ENCODE measurements at regions not wholly inside any gene's neighbourhood (a gene's known extent, or its start where the extent isn't known, plus 50 kb on each side); places are given as distances from the start of the nearest gene placed in this dataset.
A peak's percentile ranks its signal among the peaks of the same experiment; 100 is the strongest.

DNA sequence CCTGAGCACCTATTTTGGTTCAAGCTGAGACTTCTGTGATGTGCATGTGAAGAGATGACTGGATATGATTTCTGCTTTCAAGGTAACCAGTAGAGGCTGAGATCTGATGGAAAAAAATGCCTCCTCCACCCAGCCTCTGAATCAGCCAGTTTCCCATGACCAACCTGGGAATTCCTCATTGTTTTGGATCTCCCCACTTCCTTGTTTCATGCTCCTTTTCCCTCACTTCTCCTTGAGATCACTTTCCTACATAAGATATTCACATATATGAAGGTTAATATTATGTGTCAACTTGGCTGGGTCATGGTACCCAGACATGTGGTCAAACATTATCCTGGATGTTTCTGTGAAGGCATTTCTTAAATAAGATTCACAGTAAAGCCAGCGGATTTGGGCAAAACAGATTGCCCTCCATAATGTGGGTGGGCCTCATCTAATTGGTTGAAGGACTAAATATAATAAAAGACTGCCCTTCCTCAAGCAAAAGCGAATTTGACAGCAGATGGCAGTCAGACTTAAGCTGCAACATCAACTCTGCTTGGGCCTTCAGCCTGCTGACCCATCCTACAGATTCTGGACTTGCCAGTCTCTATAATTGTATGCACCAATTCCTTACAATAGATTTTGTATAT lies 379.4 kb downstream of the TNS1 start:
- DNase-seq (no peak), ATAC-seq (no peak)

GRCh38 chr2:217622205-217623060 lies 380.4 kb downstream of the TNS1 start:
- DNase-seq: no peak
- ATAC-seq: no peak

DNA sequence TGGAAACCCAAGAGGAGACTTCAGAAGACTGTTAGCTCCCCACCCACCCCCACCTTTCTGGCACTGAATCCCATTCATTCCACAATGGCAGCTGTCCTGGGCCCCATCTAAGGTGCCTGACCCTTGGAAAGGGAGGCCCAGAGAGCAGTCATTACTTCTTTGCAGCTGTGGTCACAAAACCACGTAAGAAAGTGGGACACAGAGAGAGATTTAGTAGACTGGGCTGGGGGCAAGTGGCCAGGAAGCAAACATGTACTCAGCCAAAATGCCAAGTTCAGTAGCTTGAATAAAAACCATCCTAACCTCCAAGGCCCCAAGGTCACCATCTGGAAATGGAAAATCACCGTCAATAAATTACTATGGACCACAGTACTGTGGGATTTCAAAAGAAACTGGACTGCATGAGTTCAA lies 381.4 kb downstream of the TNS1 start:
- ATAC-seq (no peak), DNase-seq (no peak)

GRCh38 chr2:217618744-217619143 lies 384.1 kb downstream of the TNS1 start:
- ATAC-seq: no peak

DNA sequence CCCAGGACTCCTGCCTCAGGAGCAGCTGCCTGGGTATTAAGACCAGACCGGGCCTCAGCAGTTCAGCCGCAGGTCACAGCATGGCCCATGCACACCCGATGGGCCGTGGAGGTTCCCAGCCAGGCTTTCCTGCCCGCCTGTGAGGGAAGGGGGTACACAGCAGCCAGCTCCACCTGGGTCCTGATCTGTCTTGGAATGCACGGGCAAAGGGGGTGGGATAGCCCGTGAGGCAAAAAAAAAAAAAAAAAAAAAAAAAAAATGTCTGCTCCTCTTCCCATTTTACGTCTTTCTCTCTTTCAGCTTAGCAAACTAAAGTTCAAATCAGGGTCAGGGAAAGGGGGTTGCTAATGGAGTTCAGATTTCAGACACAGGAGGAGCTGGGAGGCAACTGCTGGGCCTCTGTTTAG lies 385.2 kb downstream of the TNS1 start:
- no peak for DNase-seq
- no peak for ATAC-seq

More at GRCh38 chr2:217618744-217619143, 384.1 kb downstream of the TNS1 start:
- DNase-seq: no peak

- DNase-seq (no peak), ATAC-seq (no peak)
Measured at GRCh38 chr2:217616936-217617335, 385.9 kb downstream of the TNS1 start.

- no peak for ATAC-seq
- DNase-seq: no peak
Measured at GRCh38 chr2:217615171-217615570, 387.6 kb downstream of the TNS1 start.

GRCh38 chr2:217614498-217614897 lies 388.3 kb downstream of the TNS1 start:
- ATAC-seq: no peak
- DNase-seq: no peak

DNA sequence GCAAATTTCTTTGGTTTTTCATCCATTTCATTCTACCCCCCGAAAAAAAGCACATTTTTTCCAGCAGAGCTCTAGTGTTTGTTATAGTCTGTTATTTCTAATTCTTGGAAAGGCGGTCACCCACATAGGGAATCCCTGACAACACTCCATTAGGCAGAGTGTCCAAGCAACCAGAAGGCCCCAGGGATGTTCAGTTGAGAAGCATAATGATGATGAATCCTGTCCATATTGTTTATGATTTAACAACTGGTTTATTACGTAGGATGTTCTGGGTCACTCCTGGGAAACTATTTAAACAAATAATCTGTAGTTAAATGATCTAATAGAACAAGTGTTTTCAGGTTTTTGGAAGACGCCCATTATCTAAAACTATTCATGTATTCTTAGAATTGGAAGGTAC lies 388.7 kb downstream of the TNS1 start:
- ATAC-seq: no peak
- no peak for DNase-seq

GRCh38 chr2:217612920-217613319 lies 389.9 kb downstream of the TNS1 start:
- DNase-seq (no peak), ATAC-seq (no peak)

GRCh38 chr2:217612211-217612610 lies 390.6 kb downstream of the TNS1 start:
- DNase-seq (no peak), ATAC-seq (no peak)

- no peak for ATAC-seq
- DNase-seq: no peak
Measured at GRCh38 chr2:217611626-217612127, 391.1 kb downstream of the TNS1 start.

GRCh38 chr2:217611056-217611455 lies 391.7 kb downstream of the TNS1 start:
- peak; percentile 10 for DNase-seq
- ATAC-seq: peak; percentile 19

DNA sequence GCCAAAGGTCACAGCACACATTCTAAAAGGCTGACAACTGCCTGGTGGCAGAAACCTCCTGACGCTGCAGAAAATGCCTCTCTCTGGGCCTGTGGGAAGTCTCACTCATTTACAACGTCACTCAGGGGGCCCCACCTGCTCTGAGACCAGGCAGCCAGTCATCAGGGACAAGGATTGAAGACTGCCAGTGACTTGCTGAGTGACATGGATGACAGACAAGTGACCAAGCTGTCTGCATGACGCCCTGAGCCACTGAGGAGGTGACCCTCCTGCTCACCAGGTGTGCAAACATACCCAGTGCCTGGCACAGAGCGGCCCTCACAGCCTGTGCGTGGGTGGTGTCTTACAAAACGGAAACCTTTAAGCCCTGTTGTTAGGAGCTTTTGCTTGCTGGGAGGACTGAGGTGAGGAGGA lies 392.4 kb downstream of the TNS1 start:
- ATAC-seq (peak; percentile 79), DNase-seq (peak; percentile 63)

DNA sequence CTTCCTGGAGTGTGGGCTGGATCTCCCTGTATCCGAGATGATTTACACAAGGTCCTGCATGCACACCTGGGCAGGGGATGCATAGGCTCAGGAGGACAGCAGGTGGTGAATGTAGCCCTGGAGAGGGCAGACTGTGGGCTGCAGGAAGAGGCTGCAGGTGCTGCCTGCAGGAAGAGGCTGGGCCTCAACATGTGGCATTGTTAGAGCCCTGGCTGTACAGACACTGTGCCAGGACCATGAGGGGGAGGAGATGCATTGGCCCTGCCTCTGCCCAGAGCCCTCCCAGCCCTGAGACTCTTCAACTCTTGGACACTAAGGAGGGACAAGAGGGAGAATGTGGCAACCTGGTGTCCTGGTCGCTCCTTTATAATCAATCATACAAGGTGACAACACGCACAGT lies 392.8 kb downstream of the TNS1 start:
- ATAC-seq: no peak
- DNase-seq: no peak

DNA sequence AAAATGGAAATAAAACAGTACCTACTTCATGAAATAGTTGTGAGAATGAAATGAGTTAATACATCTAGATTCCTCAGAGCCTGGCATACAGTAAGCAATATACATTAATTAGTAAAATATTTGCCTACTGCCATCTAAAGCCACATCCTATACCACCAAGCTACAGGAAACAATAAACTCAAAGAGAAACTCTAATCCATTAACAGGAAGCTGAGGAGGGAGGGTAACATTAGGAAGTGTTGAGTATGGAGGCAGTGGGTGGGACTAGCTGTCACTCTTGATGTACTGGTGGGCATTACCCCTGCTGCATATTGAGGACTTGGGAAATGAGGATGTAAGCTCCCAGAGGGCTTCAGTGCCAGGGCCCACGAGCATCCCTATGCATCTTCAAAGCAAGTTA lies 396.5 kb downstream of the TNS1 start:
- ATAC-seq (no peak), DNase-seq (no peak)

GRCh38 chr2:217604527-217605194 lies 398.1 kb downstream of the TNS1 start:
- no peak for DNase-seq
- no peak for ATAC-seq

- no peak for DNase-seq
- no peak for ATAC-seq
Measured at GRCh38 chr2:217601601-217602000, 401.2 kb downstream of the TNS1 start.

DNA sequence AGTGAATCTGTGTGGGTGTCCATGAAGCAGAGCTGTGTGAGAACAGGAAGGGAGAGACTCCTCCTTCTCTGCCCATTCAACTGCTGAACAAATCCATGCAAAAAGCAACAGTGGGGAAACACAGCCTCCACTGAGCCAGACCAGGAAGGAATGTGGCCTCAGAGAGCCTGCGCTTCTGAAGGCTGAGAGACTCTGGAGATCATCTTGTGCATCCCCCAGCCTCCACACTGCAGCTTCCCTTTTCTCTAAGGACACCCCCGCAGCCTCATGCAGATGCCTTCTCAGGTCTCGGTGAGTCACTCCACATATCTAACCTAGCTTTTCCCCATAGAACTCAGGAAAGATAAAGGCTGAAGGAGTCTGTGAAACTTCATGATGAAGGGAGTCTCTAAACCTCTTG lies 402.9 kb downstream of the TNS1 start:
- ATAC-seq (no peak), DNase-seq (no peak)

GRCh38 chr2:217597681-217598080 lies 405.1 kb downstream of the TNS1 start:
- DNase-seq: no peak

DNA sequence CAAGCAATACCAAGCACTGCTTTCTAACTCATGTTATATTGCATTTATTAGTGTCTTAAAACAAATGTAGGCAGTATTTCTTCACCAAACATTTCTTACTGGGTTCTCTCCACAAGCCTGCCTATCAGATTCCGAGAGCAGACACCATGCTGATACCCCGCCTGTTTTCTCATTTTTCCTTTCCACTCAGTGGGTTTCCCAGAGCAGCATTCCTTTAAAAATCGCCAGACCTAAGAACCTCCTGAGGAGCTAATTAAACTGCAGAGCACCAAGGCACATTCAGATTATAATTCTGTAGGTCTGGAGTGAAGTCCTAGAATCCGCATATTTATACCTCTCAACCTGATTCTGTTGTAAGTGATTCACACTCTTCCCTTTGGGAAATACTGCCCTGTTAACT lies 405.6 kb downstream of the TNS1 start:
- DNase-seq: no peak
- no peak for ATAC-seq

More at GRCh38 chr2:217597681-217598080, 405.1 kb downstream of the TNS1 start:
- ATAC-seq: no peak

- ATAC-seq (no peak), DNase-seq (no peak)
Measured at GRCh38 chr2:217593732-217594131, 409.1 kb downstream of the TNS1 start.

DNA sequence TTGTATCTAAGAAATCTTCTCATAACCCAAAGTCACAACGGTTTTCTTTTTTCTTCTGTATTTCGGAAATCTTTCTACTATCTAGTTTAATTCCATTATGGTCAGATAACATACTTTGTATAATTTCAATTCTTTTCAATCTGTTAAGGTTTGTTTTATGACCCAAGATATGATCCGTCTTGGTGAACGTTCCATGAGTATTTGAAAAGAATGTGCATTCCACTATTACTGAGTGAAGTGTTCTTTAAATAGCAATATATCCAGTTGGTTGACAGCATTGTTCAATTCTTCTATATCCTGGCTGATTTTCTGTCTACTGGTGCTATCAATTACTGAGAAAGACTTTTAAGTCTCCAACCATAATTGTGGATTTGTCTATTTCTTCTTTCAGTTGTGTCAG lies 414.5 kb downstream of the TNS1 start:
- DNase-seq (no peak), ATAC-seq (no peak)
